ENCODE measurements at regions not wholly inside any gene's neighbourhood (a gene's known extent, or its start where the extent isn't known, plus 50 kb on each side); places are given as distances from the start of the nearest gene placed in this dataset.
A peak's percentile ranks its signal among the peaks of the same experiment; 100 is the strongest.

DNA sequence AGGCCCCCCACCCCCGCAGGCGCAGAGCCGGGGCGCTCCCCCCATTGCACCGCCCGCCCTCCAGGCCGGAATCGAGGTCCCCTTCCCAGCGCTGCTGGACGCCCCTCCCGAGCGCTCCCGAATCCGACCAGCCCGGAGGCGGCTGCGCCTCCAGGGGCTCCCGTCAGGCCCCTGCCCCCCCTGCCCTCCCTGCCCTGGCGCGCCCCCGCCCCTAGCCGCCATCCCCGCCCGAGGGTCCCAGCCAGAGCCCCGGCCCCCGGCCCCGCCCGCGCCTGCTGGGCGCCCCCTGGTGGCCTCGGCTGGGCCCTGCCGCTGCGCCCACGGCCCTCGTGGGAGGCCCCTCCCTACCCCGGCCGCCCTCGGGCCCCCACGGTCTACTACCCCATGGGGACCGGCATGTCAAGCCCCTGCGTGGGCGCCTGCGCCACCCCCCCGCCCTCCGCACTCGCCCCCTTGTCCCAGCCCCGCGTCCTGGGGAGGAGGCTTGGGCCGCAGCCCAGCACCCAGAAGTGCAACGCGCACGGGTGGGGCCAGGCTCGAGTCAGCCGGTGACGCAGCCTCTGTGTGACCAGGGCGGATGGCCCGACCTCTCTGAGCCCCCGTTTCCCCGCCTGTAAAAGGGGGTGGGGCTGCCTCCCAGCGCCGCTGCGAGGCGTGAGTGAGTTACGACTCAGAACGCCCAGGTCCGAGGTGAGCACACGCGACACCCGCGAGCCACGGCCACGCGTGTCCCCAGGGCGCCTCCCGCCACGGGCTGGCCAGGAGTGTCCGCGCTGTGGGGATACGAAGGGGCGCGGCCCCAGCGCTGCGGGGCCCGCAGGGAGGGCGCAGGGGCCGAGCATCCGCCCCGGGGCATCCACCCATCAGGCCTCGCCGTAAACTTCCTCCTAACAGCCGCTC, 104.9 kb downstream of the FAM53A start:
- H3K9ac ChIP-seq, result peak overlapping the region; percentile 79
- TF ChIP-seq Cebpa-rat (IDR thresholded peaks at IDR 0.05), result no peak

DNA sequence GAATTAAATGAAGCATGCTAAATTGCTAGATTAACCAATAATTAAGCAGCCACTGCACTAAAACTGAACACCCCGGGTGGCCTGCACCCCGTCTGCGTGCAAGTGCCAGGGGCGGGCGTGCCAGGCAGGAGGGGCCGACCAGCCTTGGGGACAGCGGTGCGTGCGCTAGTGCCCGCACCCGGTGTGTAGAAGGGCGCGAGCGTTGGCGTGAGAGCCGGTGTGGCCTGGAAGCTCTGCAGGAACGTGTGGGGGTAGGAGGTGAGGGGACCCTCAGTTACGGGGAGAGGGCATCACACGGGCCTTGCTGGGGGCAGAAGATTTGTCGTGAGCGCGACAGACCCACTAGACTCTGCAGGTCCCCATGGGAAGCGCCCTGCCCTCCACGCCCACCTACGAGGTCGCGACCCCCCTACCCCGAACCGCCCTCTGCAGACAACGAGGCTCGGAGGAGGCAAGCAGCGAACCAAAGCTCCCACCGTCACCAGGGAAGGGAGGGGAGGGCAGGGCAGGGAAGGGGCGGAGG, 105.8 kb downstream of the FAM53A start:
- H3K4me3 ChIP-seq, result peak overlapping the region; percentile 41; the same call in 1 of the 2 replicates
- H3K4me2 ChIP-seq, result peak overlapping the region; percentile 80
- H4K20me1 ChIP-seq, result peaks cover 20% of the 10 kb centered on the region; the same call in 1 of the 2 replicates
- H3K4me1 ChIP-seq, result peaks cover 26% of the 10 kb centered on the region
- no peaks in the 10 kb centered on the region for H3K9me3 ChIP-seq
- no peaks in the 10 kb centered on the region for H3K36me3 ChIP-seq
- no peaks in the 10 kb centered on the region for H3K27me3 ChIP-seq
- TF ChIP-seq Cebpa-rat (IDR thresholded peaks at IDR 0.05), result no peak
- H3K9ac ChIP-seq, result no peak overlapping the region
- H3K27ac ChIP-seq, result 0 out of 2 replicates have a peak overlapping the region, but pooled peaks have one; percentile 18

More for the DNA sequence above, 104.9 kb downstream of the FAM53A start:
- peaks cover 20% of the 10 kb centered on the region; the same call in 1 of the 2 replicates for H4K20me1 ChIP-seq
- H3K36me3 ChIP-seq, result no peaks in the 10 kb centered on the region
- peaks cover 31% of the 10 kb centered on the region for H3K4me1 ChIP-seq
- H3K9me3 ChIP-seq, result peaks cover 2% of the 10 kb centered on the region
- peak overlapping the region; percentile 75 for H3K4me3 ChIP-seq
- no peaks in the 10 kb centered on the region for H3K27me3 ChIP-seq
- peak overlapping the region; percentile 89 for H3K4me2 ChIP-seq
- H3K27ac ChIP-seq, result peak overlapping the region; percentile 84

- H3K9ac ChIP-seq, result no peak overlapping the region
- H3K27me3 ChIP-seq, result no peaks in the 10 kb centered on the region
- TF ChIP-seq Cebpa-rat (IDR thresholded peaks at IDR 0.05), result no peak
- H3K4me3 ChIP-seq, result no peak overlapping the region
- 0 out of 2 replicates have a peak overlapping the region, but pooled peaks have one; percentile 18 for H3K27ac ChIP-seq
- H3K4me2 ChIP-seq, result peak overlapping the region; percentile 80
- peaks cover 20% of the 10 kb centered on the region; the same call in 1 of the 2 replicates for H4K20me1 ChIP-seq
- H3K4me1 ChIP-seq, result peaks cover 22% of the 10 kb centered on the region
- H3K36me3 ChIP-seq, result no peaks in the 10 kb centered on the region
- no peaks in the 10 kb centered on the region for H3K9me3 ChIP-seq
Observed at GRCh38 chr4:1577822-1578217, 106.3 kb downstream of the FAM53A start.

DNA sequence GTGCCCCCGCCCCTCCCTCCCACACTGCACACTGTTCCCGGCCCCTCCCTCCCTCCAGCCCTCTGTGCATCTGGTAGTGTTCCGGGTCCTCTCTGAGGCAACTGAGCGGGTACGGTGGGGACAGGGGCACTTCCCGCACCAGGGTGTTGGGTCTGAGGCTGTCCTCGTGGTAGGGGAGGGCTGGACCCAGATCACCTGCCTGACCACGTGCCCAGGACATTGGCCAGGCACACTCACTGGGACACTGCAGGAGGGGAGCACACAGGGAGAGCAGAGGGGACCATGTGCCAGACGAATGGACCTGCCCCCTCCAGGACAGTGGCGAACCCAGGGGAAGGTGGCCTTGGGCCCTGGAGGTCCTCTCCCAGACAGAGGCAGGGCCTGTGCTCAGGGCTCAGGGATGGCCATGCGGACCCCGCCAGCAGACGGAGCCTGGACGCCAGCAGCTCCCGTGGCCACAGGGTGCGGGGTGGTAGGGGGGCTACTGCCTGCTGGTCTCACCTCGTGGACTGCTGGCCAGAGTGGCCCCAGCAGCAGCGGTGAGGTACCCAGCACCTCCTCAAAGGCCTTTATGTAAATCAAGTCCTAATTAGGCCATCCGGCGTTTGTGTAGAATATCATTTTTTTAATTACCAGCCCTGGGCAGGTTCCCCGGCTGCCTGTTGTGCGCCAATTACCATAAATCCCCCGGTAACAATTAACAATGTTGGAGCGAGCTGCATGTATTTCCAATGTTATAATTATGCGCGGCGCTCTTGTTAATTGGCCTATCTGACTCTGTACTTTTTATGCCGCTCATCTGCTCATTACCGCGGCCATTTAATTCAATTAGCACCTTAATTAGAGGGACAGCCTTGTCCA, 106.9 kb downstream of the FAM53A start:
- no peaks in the 10 kb centered on the region for H3K9me3 ChIP-seq
- no peak for TF ChIP-seq Cebpa-rat (IDR thresholded peaks at IDR 0.05)
- H3K4me1 ChIP-seq, result peaks cover 22% of the 10 kb centered on the region
- no peak overlapping the region for H3K4me3 ChIP-seq
- H4K20me1 ChIP-seq, result peaks cover 20% of the 10 kb centered on the region; the same call in 1 of the 2 replicates
- H3K27me3 ChIP-seq, result no peaks in the 10 kb centered on the region
- H3K27ac ChIP-seq, result no peak overlapping the region
- H3K36me3 ChIP-seq, result no peaks in the 10 kb centered on the region
- no peak overlapping the region for H3K9ac ChIP-seq
- H3K4me2 ChIP-seq, result no peak overlapping the region

- Histone ChIP-seq H3K4me3 (no peak overlapping the region), H3K4me1 (peaks cover 17% of the 10 kb centered on the region), H3K27me3 (no peaks in the 10 kb centered on the region), H3K27ac (no peak overlapping the region), H3K4me2 (no peak overlapping the region), H4K20me1 (peaks cover 20% of the 10 kb centered on the region; the same call in 1 of the 2 replicates), H3K9me3 (no peaks in the 10 kb centered on the region), H3K36me3 (no peaks in the 10 kb centered on the region), H3K9ac (no peak overlapping the region)
- TF ChIP-seq Cebpa-rat (IDR thresholded peaks at IDR 0.05), result no peak
Observed at GRCh38 chr4:1576304-1576960, 107.7 kb downstream of the FAM53A start.

- H3K4me3 ChIP-seq, result no peak overlapping the region
- H4K20me1 ChIP-seq, result peaks cover 20% of the 10 kb centered on the region; the same call in 1 of the 2 replicates
- no peak overlapping the region for H3K27ac ChIP-seq
- no peak for TF ChIP-seq Cebpa-rat (IDR thresholded peaks at IDR 0.05)
- H3K4me1 ChIP-seq, result peaks cover 15% of the 10 kb centered on the region
- H3K9me3 ChIP-seq, result no peaks in the 10 kb centered on the region
- H3K27me3 ChIP-seq, result no peaks in the 10 kb centered on the region
- H3K9ac ChIP-seq, result 0 out of 2 replicates have a peak overlapping the region, but pooled peaks have one; percentile 6
- H3K36me3 ChIP-seq, result no peaks in the 10 kb centered on the region
- H3K4me2 ChIP-seq, result no peak overlapping the region
Observed at GRCh38 chr4:1575418-1576303, 108.5 kb downstream of the FAM53A start.

GRCh38 chr4:1574601-1575417, 109.3 kb downstream of the FAM53A start:
- H3K27ac ChIP-seq, result no peak overlapping the region
- H3K4me2 ChIP-seq, result no peak overlapping the region
- H4K20me1 ChIP-seq, result peaks cover 20% of the 10 kb centered on the region; the same call in 1 of the 2 replicates
- H3K4me1 ChIP-seq, result peaks cover 15% of the 10 kb centered on the region
- no peak overlapping the region for H3K4me3 ChIP-seq
- H3K36me3 ChIP-seq, result no peaks in the 10 kb centered on the region
- H3K9me3 ChIP-seq, result no peaks in the 10 kb centered on the region
- no peak for TF ChIP-seq Cebpa-rat (IDR thresholded peaks at IDR 0.05)
- H3K27me3 ChIP-seq, result no peaks in the 10 kb centered on the region
- 0 out of 2 replicates have a peak overlapping the region, but pooled peaks have one; percentile 6 for H3K9ac ChIP-seq

All from BLaER1 (cell line).